CD4-positive, alpha-beta T cell treated with Interleukin-17A for 1 hour (primary cell): ENCODE measurements at regions not wholly inside any gene's neighbourhood (a gene's known extent, or its start where the extent isn't known, plus 50 kb on each side); places are given as distances from the start of the nearest gene placed in this dataset.

ENCODE experiments used
- DNase-seq: peaks from one replicate; pipeline ENCODE4 v3.0.0-alpha.2; 2020

DNA sequence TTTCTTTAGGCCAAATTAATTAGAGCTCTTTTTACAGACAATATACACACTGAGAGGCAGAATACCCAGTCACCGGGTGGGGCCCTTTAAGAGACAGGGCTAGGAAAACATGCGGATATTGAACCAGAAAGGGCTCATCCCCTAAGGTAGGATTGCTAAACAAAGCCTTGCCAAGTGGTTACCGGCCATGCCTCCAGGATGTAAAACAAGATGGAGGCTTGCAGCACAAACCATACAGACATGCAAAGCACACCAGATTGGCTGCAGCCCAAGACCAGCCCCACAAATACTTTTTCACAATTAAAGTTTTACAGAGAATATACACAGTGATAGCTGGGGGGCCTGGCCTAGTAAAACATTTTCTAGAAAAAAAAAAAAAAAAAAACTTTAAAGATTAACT lies 210.0 kb downstream of the KLHL4 start:
- DNase-seq = no peak

- DNase-seq = no peak
These were observed 210.4 kb downstream of the KLHL4 start for GRCh38 chrX:87728024-87728423.

GRCh38 chrX:87728459-87728858 lies 210.9 kb downstream of the KLHL4 start:
- no peak for DNase-seq

DNA sequence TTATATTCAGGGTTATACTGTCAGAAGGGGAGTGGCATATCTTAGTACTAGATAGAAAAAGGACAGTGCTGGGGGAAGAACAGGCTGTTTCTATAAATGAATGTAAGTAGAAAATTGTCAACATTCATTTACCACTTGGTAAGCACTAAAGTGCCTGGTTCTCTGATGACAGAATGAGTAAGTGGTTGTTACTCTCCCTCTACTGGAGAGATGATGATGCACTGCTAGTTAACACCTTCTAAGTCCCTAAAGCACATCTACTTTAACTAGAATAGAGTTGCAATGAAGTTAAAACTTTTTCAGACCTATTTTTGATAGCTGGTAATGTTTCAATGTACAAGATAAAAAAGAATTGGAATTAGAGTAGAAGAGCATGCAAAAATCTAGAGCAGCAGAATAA lies 214.5 kb downstream of the KLHL4 start:
- DNase-seq = no peak

DNA sequence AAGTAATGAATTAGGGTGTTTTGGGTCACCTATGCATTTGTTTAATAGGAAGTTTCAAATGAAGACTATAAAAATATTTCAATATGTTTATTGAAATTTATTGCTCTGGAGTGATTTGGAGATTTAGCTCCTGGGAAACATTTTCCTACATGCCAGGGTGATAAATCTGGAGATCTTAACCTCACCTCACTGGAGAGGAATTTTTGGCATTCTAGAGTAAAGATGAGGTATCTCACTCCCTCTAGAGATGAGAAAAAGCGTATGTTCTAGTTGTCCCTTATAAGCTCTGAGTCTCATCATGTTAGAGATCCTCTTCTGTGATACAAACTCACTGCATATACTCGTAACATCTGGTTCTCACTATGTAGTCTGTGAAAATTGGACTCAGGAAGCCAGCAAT lies 219.0 kb downstream of the KLHL4 start:
- no peak for DNase-seq

- DNase-seq = no peak
These were observed 226.8 kb downstream of the KLHL4 start for GRCh38 chrX:87744391-87744790.

DNA sequence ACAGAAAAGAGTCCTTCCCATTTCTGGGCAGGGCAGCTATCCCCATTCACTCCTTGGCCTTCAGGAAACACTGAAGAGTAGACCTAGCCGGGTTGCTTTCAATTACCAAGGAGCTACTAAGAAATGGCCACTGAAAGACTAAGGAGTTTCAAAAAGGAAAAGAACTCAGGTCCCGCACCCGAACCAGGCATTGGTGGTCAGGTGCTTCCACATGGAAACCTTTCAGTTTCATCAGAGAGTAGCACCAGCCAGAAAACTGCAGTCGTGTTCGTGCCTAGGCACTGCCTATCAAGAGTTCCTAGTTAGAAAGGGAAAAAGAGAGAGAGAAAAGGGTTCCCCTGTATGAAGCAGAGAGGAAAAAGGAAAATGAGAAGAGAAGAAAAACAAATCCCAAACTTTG lies 237.9 kb downstream of the KLHL4 start:
- DNase-seq = no peak

GRCh38 chrX:87788976-87789375 lies 271.4 kb downstream of the KLHL4 start:
- DNase-seq = no peak

DNA sequence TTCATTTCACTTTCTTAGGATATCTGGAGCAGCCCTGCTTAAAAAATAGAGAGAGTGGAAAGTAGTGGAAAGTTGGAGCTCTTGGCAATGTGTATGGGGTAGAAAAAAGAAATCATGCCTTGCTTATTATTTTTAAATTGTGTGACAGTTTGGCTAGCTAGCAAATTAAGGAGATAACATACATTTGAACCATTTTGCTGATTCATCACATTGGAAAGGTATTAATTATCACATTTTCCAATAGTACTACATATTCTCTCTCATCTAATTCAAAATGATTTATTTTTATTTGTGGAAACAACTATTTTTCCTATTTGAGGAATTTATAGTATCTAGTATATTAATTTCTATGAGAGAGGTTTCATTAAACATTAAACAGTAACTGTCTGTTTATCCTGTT lies 280.4 kb downstream of the KLHL4 start:
- no peak for DNase-seq

DNA sequence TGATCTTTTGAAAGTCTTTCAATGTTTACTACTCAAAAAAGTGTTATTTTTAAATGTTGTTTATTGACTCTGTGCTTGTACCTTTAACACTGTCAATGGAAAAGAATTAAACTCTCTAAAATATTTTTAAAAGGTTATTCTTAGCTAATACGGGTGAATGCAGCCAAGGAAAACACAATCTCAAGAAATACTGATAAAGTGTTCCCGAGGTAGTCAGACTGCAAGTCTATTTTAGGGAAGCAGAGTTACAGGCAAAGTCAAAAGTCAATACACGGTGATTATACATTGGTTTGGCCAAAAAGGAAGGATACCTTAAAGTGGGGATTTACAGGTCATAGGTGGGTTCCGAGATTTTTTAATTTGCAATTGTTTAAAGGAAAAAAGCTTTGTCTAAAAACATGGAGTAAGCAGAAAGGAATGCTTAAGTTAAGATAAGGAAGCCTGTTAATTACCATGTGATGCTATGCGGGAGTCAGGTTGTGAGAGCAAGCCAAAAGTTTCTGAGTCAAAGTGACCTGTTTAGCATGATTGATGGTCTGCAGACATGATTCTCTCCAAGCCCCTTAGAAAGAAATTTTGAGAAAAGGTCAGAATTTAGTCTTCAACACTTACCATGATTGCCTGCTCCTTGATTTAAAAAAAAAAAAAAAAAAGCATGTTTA lies 288.4 kb downstream of the KLHL4 start:
- no peak for DNase-seq

DNA sequence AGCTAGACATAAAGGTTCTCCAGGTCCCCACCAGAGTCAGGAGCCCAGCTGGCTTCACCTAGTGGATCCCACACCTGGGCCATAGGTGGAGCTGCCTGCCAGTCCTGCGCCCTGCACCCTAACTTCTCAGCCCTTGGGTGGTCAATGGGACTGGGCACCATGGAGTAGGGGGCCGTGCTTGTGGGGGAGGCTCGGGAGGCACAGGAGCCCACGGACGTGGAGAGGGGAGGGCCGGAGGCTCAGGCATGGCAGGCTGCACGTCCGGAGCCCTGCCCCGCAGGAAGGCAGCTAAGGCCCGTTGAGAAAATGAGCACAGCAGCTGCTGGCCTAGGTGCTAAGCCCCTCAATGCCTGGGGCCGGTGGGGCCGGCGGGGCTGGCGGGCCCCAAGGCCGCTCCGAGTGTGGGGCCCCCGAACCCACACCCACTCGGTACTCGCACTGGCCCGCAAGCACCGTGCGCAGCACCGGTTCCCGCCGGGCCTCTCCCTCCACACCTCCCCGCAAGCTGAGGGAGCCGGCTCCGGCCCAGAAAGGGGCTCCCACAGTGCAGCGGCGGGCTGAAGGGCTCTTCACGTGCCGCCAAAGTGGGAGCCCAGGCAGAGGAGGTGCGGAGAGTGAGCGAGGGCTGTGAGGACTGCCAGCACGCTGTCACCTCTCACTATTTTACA lies 291.1 kb downstream of the KLHL4 start:
- no peak for DNase-seq

DNA sequence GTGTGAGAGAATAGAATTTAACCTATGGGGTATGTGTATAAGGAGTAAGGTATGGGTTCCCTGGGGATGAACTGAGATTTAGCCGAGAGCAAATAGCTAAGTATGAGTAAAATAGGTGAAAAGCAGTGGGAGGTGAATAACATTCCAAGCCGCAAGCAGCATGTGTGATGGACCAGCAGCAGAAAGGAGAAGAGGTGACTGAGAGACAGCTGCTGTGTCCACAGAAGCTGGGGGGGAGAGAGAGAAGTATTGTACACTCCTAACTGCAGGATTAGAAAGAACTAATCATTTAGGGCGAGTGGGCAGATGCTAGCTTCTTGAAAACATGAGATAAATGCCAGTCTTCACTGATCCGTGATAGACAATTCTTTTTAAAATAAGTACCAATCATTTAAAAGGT lies 296.0 kb downstream of the KLHL4 start:
- DNase-seq = no peak

DNA sequence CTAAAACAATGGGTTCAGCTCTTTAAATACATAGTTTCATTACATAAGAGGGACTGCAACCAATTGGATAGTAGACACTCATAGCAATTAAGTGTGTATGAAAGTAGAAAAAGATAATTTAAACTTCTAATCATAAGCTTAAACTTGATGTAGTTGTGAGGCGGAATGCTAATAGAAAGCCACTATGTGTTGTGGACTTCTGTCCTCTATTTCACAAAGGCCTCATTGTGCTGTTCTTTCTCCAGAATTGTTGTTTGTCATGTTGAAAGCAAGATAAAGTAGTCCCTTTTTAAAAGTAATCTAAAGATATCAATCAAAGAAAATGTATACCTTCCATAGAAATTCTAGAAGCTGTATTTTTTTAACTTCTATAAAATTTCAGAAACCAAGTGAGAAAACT lies 329.4 kb downstream of the KLHL4 start:
- DNase-seq = no peak

DNA sequence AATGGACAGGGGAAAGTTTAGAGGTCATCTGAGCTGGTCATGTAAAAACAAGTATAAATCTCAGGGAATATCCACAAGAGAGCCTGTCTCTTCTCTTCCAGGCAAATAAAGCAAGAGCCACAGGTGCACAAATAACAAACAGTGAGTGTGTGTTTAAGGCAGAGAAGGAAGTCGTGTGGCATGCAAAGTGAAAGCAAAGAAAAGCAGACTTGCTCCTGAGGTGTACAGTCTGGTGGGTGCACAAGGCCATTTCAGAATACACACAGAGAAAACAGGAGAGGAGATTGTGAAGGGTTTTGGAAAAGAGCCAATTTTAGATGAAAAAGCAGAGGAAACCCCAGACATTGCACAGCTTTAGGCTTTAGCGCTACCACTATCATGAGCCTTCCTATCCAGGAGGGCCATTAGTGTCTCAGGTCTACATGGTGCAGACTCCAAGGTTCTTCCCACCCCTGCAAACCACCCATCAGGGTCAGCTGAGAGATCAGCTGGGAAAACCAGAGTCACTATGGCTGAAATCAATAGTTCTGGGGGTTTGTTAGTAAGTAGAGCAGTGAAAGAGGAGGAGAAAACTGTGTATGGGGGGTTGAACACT lies 355.8 kb downstream of the KLHL4 start:
- DNase-seq = no peak

DNA sequence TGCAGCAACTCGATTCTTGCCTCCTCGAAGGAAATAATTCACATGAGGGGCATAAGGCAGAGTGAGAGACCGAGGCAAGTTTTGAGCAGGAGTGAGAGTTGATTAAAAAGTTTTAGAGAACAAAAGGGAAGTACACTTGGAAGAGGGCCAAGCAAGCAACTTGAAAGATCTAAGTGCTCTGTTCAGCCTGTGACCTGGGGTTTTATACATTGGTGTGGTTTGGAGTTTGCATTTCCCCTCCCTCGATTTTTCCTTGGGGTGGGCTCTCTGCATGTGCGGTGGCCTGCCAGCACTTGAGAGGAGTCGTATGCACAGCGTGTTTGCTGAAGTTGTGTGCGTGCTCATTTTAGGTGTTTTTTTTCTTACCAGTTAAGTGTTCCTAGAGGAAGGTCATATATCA lies 356.4 kb downstream of the KLHL4 start:
- no peak for DNase-seq

DNA sequence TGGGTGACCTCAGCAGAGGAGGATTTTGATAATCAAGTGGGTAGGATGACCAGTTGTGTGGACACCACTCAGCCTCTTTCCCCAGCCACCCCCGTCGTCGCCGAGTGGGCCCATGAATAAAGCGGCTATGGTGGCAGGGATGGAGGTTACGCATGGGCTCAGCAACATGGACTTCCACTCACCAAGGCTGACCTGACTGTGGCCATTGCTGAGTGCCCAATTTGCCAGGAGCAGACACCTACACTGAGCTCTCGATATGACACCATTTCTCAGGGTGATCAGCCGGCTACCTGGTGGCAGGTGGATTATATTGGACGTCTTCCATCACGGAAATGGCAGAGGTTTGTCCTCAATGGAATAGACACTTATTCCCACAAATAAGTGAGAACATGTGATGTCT lies 361.3 kb downstream of the KLHL4 start:
- DNase-seq = no peak

- DNase-seq = no peak
These were observed 372.8 kb downstream of the KLHL4 start for GRCh38 chrX:87890437-87890836.

GRCh38 chrX:87895421-87895820 lies 377.8 kb downstream of the KLHL4 start:
- DNase-seq = no peak

- no peak for DNase-seq
These were observed 378.5 kb downstream of the KLHL4 start for GRCh38 chrX:87896057-87896456.

DNA sequence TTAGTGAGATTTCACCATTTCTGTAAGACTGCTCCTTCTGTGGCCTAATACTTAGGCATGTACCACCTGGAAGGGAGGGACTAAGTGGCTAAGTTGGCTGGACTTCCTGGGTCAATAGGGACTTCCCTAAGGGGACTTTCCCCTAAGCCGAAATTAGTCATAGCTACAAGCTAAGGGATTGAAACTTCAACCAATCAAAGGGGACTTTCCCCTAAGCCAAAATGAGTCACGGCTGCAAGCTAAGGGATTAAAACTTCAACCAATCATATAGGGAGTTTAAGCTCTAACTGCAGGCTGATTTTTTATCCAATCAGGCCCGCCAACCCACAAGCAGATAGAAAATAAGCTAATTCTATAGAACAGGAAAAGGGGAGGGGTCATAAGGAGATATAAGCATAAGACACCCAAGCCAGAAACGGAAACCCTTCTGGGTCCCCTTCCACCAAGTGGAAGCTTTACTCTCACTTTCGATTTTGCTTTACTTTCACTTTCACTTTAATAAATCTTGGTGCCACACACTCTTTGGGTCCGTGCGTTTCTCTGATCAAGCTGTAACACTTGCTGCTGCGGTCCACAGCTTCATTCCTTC lies 382.8 kb downstream of the KLHL4 start:
- peak; percentile 53 for DNase-seq

GRCh38 chrX:87901060-87901459 lies 383.5 kb downstream of the KLHL4 start:
- no peak for DNase-seq

- DNase-seq = no peak
These were observed 397.1 kb downstream of the KLHL4 start for GRCh38 chrX:87914726-87915125.

- DNase-seq = no peak
These were observed 407.0 kb downstream of the KLHL4 start for GRCh38 chrX:87924619-87925018.

GRCh38 chrX:87941841-87942240 lies 424.2 kb downstream of the KLHL4 start:
- DNase-seq = no peak
